Hindlimb muscle (tissue), 1 donor: ENCODE measurements at regions not wholly inside any gene's neighbourhood (a gene's known extent, or its start where the extent isn't known, plus 50 kb on each side); places are given as distances from the start of the nearest gene placed in this dataset.
A peak's percentile ranks its signal among the peaks of the same experiment; 100 is the strongest.
"Not testable (repeated sequence)": the region's sequence is repeated elsewhere in the genome, so short reads cannot be mapped to it uniquely, and the experiment has no call there.

Experiments used
- DNase-seq: peaks from one replicate; pipeline ENCODE4 v3.0.0-alpha.2; 2013

GRCh38 chr2:239882781-239883180 is 142.4 kb downstream of the NDUFA10 start:
- no peak for DNase-seq

- DNase-seq, result peak; percentile 65
Measured at GRCh38 chr2:239882331-239882732, 142.8 kb downstream of the NDUFA10 start.

- peak; percentile 48 for DNase-seq
Measured at GRCh38 chr2:239881561-239882320, 143.4 kb downstream of the NDUFA10 start.

- no peak for DNase-seq
Measured at GRCh38 chr2:239881031-239881471, 144.1 kb downstream of the NDUFA10 start.

GRCh38 chr2:239880396-239880795 is 144.7 kb downstream of the NDUFA10 start:
- no peak for DNase-seq

- DNase-seq, result no peak
Measured at GRCh38 chr2:239879423-239880084, 145.6 kb downstream of the NDUFA10 start.

- DNase-seq, result no peak
Measured at GRCh38 chr2:239878686-239879085, 146.5 kb downstream of the NDUFA10 start.

- no peak for DNase-seq
Measured at GRCh38 chr2:239876948-239877289, 148.2 kb downstream of the NDUFA10 start.

- no peak for DNase-seq
Measured at GRCh38 chr2:239876271-239876947, 148.7 kb downstream of the NDUFA10 start.

GRCh38 chr2:239874636-239875356 is 150.3 kb downstream of the NDUFA10 start:
- DNase-seq, result no peak

GRCh38 chr2:239873656-239874635 is 151.2 kb downstream of the NDUFA10 start:
- DNase-seq, result no peak

GRCh38 chr2:239871481-239872435 is 153.4 kb downstream of the NDUFA10 start:
- DNase-seq, result no peak

GRCh38 chr2:239870863-239871262 is 154.3 kb downstream of the NDUFA10 start:
- no peak for DNase-seq

- no peak for DNase-seq
Measured at GRCh38 chr2:239870276-239870675, 154.9 kb downstream of the NDUFA10 start.

GRCh38 chr2:239869272-239870155 is 155.6 kb downstream of the NDUFA10 start:
- DNase-seq, result no peak

- DNase-seq, result no peak
Measured at GRCh38 chr2:239868556-239869181, 156.5 kb downstream of the NDUFA10 start.

GRCh38 chr2:239866778-239867177 is 158.4 kb downstream of the NDUFA10 start:
- no peak for DNase-seq

GRCh38 chr2:239866350-239866749 is 158.8 kb downstream of the NDUFA10 start:
- DNase-seq, result no peak

GRCh38 chr2:239865856-239866255 is 159.3 kb downstream of the NDUFA10 start:
- not testable (repeated sequence) for DNase-seq
